Panc1 (cell line): ENCODE measurements at regions not wholly inside any gene's neighbourhood (a gene's known extent, or its start where the extent isn't known, plus 50 kb on each side); places are given as distances from the start of the nearest gene placed in this dataset.

Experiments
- ATAC-seq: fragments of 200-7000 bp; cut with Tn5 transposase; 2 replicates; pipeline ENCODE4 v1.9.1; 2020; ENCODE audit warnings: mild to moderate bottlenecking, moderate library complexity
- BruUV-seq: library from RNA; stranded (reverse); fragments of 400-500 nt; replicated peaks from 2 replicates; lab custom pipeline; 2021; lab: Mats Ljungman, UMichigan
- CTCF ChIA-PET: fragments of 300-600 bp; sonication (Branson Sonifier 250); formaldehyde crosslinking; loops from one replicate; lab custom pipeline; 2022; ENCODE audit warnings: antibody characterized with exemption; lab: Charles Lee
- POLR2A ChIA-PET: fragments of 300-600 bp; sonication (Branson Sonifier 250); formaldehyde crosslinking; loops from one replicate; lab custom pipeline; 2022; ENCODE audit warnings: antibody characterized with exemption; lab: Charles Lee
- DNase-seq: peaks from one replicate; pipeline ENCODE4 v3.0.0-alpha.2; 2010; ENCODE audit warnings: low read depth, low spot score
- H3K27ac ChIP-seq: 2 replicates; pipeline ENCODE4 v1.5.1; 2011; ENCODE audit warnings: mild to moderate bottlenecking, low read length, inconsistent platforms
- H3K27me3 ChIP-seq: fragments of 200-500 bp; sonication (Bioruptor generic); 2 replicates; pipeline ENCODE4 v1.6.0; 2014; ENCODE audit warnings: low read length, inconsistent platforms; ENCODE audit not compliant: control insufficient read depth, insufficient read depth
- H3K36me3 ChIP-seq: fragments of 200-500 bp; sonication (Bioruptor generic); 2 replicates; pipeline ENCODE4 v1.5.1; 2014; ENCODE audit warnings: inconsistent platforms, mild to moderate bottlenecking, low read length, moderate library complexity; ENCODE audit not compliant: control insufficient read depth, insufficient read depth
- H3K4me1 ChIP-seq: 2 replicates; pipeline ENCODE4 v1.5.1; 2011; ENCODE audit warnings: inconsistent platforms, mild to moderate bottlenecking, low read length, moderate library complexity; ENCODE audit not compliant: control insufficient read depth, insufficient read depth
- H3K4me3 ChIP-seq, 2 experiments: 2 replicates each; pipeline ENCODE4 v1.5.1; 2011 to 2012; ENCODE audit warnings: low read depth in 2 of 2, low read length in 2 of 2, mild to moderate bottlenecking in 2 of 2, inconsistent platforms in 1 of 2, moderate library complexity in 1 of 2
- H3K9me3 ChIP-seq: fragments of 200-500 bp; sonication (Bioruptor generic); 2 replicates; pipeline ENCODE4 v1.5.1; 2014; ENCODE audit warnings: low read depth, mild to moderate bottlenecking, inconsistent platforms, low read length, moderate library complexity; ENCODE audit not compliant: control insufficient read depth, insufficient read depth
- POLR2AphosphoS5 ChIP-seq: IDR thresholded peaks from 2 replicates; pipeline ENCODE4 v1.6.1; 2012; ENCODE audit warnings: mild to moderate bottlenecking, low read depth, low read length, moderate library complexity
- SIN3A ChIP-seq: IDR thresholded peaks from 2 replicates; pipeline ENCODE4 v1.6.1; 2012; ENCODE audit warnings: low read depth, mild to moderate bottlenecking, low read length, moderate library complexity, borderline replicate concordance; ENCODE audit not compliant: insufficient read depth
- TCF7L2 ChIP-seq: IDR thresholded peaks from 2 replicates; pipeline ENCODE4 v1.6.1; 2011; ENCODE audit warnings: mild to moderate bottlenecking, low read depth, low read length, inconsistent platforms
- in situ Hi-C: cut with HindIII; loops from 2 replicates; pipeline ENCODE4 v1.10.0; 2016; ENCODE audit warnings: low sequenced_read_pairs, low pct_unique_long_range_greater_than_20kb
- intact Hi-C: fragments of 100-400 bp; cut with micrococcal nuclease; formaldehyde crosslinking; loops from one replicate; pipeline ENCODE4 v1.10.0; 2022; ENCODE audit not compliant: unreplicated experiment
- TF ChIP-seq, protein P1 (sequence below): fragments of 450-650 bp; IDR thresholded peaks from 2 replicates; pipeline ENCODE4 v1.5.1; 2017; ENCODE audit warnings: mild to moderate bottlenecking
- TF ChIP-seq, protein P2 (sequence below), 2 experiments: IDR thresholded peaks; 2 replicates each; pipeline ENCODE4 v1.6.1; 2011 to 2012; ENCODE audit warnings: low read depth in 2 of 2, control low read depth in 1 of 2, low read length in 1 of 2, mild to moderate bottlenecking in 1 of 2, moderate library complexity in 1 of 2; ENCODE audit not compliant: insufficient read depth in 1 of 2

DNA sequence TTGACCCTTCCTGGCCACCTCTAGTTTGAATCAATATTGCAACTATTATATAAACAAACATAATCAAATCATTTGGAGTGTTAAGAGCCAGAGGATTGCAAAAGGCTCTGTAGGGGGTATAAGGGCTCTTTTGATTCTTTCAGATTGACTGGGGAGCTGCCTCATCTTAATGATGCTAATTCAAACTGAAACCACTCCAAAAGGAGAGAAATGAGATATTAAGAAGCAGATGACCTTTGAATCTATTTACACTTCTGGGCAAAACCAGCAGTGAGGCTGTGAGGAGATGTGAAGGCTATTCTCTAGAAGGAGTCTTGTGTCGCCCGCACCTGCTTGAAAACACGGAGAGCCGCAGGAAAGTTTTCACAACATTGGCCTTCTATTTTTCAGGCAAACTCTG is 311.2 kb upstream of the CRIM1 start:
- Histone ChIP-seq H3K36me3 (no peaks in the 10 kb centered on the region), H3K27ac (no peak overlapping the region), H3K4me3 (no peak overlapping the region), H3K9me3 (no peaks in the 10 kb centered on the region), H3K27me3 (peaks cover 2% of the 10 kb centered on the region; the same call in 1 of the 2 replicates), H3K4me1 (no peaks in the 10 kb centered on the region)
- DNase-seq, result no peak
- POLR2A ChIA-PET, result no interaction called here
- BruUV-seq, result no TSS peak
- ATAC-seq, result no peak
- CTCF ChIA-PET, result no interaction called here
- TF ChIP-seq, protein P1, sequence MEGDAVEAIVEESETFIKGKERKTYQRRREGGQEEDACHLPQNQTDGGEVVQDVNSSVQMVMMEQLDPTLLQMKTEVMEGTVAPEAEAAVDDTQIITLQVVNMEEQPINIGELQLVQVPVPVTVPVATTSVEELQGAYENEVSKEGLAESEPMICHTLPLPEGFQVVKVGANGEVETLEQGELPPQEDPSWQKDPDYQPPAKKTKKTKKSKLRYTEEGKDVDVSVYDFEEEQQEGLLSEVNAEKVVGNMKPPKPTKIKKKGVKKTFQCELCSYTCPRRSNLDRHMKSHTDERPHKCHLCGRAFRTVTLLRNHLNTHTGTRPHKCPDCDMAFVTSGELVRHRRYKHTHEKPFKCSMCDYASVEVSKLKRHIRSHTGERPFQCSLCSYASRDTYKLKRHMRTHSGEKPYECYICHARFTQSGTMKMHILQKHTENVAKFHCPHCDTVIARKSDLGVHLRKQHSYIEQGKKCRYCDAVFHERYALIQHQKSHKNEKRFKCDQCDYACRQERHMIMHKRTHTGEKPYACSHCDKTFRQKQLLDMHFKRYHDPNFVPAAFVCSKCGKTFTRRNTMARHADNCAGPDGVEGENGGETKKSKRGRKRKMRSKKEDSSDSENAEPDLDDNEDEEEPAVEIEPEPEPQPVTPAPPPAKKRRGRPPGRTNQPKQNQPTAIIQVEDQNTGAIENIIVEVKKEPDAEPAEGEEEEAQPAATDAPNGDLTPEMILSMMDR, result no peak
- no peak for TF ChIP-seq TCF7L2
- no peak for TF ChIP-seq SIN3A
- TF ChIP-seq, protein P2, sequence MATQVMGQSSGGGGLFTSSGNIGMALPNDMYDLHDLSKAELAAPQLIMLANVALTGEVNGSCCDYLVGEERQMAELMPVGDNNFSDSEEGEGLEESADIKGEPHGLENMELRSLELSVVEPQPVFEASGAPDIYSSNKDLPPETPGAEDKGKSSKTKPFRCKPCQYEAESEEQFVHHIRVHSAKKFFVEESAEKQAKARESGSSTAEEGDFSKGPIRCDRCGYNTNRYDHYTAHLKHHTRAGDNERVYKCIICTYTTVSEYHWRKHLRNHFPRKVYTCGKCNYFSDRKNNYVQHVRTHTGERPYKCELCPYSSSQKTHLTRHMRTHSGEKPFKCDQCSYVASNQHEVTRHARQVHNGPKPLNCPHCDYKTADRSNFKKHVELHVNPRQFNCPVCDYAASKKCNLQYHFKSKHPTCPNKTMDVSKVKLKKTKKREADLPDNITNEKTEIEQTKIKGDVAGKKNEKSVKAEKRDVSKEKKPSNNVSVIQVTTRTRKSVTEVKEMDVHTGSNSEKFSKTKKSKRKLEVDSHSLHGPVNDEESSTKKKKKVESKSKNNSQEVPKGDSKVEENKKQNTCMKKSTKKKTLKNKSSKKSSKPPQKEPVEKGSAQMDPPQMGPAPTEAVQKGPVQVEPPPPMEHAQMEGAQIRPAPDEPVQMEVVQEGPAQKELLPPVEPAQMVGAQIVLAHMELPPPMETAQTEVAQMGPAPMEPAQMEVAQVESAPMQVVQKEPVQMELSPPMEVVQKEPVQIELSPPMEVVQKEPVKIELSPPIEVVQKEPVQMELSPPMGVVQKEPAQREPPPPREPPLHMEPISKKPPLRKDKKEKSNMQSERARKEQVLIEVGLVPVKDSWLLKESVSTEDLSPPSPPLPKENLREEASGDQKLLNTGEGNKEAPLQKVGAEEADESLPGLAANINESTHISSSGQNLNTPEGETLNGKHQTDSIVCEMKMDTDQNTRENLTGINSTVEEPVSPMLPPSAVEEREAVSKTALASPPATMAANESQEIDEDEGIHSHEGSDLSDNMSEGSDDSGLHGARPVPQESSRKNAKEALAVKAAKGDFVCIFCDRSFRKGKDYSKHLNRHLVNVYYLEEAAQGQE (IDR thresholded peaks at IDR 0.05; ENCODE audit: insufficient read depth in 1 of 2, low read depth in 2 of 2, low read length in 1 of 2), result no peak
- in situ Hi-C loops, result no loop called here
- intact Hi-C loops, result no loop called here

DNA sequence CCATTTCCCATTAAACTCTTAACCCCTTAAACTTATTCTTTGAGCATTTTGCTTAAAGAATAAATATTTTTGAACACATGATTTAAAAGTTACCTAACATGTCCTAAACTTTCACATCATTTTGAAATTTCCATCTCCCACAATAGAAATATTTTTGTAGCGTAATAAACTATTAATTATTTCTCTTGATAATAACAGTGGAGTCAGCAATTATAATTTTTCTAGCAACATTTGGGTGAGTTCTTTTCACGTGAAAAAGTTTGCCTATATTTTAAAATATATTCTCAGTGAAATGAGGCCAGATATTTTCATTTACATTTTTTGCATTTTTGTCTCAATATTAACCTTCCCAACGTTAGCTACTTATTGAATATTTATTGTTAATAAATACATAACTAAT is 320.4 kb upstream of the CRIM1 start:
- no peak overlapping the region for H3K4me3 ChIP-seq
- H3K27me3 ChIP-seq, result no peaks in the 10 kb centered on the region
- CTCF ChIA-PET, result no interaction called here
- no peaks in the 10 kb centered on the region for H3K4me1 ChIP-seq
- no peaks in the 10 kb centered on the region for H3K36me3 ChIP-seq
- no peak for DNase-seq
- no peak for ATAC-seq
- in situ Hi-C loops, result no loop called here
- intact Hi-C loops, result no loop called here
- H3K27ac ChIP-seq, result no peak overlapping the region
- POLR2A ChIA-PET, result no interaction called here
- no TSS peak for BruUV-seq
- TF ChIP-seq POLR2AphosphoS5, result no peak
- TF ChIP-seq, protein P2 (IDR thresholded peaks at IDR 0.05; ENCODE audit: insufficient read depth in 1 of 2, low read depth in 2 of 2, low read length in 1 of 2), result no peak
- no peak for TF ChIP-seq TCF7L2
- TF ChIP-seq, protein P1, result no peak
- no peak for TF ChIP-seq SIN3A
- no peaks in the 10 kb centered on the region for H3K9me3 ChIP-seq
